Activated CD4-positive, alpha-beta T cell treated with anti-CD3 and anti-CD28 coated beads for 36 hours (primary cell): ENCODE measurements at regions not wholly inside any gene's neighbourhood (a gene's known extent, or its start where the extent isn't known, plus 50 kb on each side); places are given as distances from the start of the nearest gene placed in this dataset.

Experiments
- ATAC-seq: fragments of 200-7000 bp; cut with Tn5 transposase; one replicate; pipeline ENCODE4 v1.10.0; 2021; ENCODE audit warnings: mild to moderate bottlenecking, moderate library complexity
- CTCF ChIA-PET: fragments of 350-600 bp; sonication (Branson Sonifier 250); formaldehyde crosslinking; loops from one replicate; lab custom pipeline; 2021; ENCODE audit warnings: antibody characterized with exemption; lab: Charles Lee
- POLR2A ChIA-PET: fragments of 350-600 bp; sonication (Branson Sonifier 250); formaldehyde crosslinking; loops from one replicate; lab custom pipeline; 2021; ENCODE audit warnings: antibody characterized with exemption, inconsistent platforms; lab: Charles Lee
- DNase-seq: peaks from one replicate; pipeline ENCODE4 v3.0.0-alpha.2; 2020
- H3K27ac Mint-ChIP-seq: one replicate; pipeline ENCODE4 v1.8.0; 2021; ENCODE audit warnings: mixed read lengths
- H3K27me3 Mint-ChIP-seq: one replicate; pipeline ENCODE4 v1.8.0; 2021; ENCODE audit warnings: mixed read lengths
- H3K36me3 Mint-ChIP-seq: one replicate; pipeline ENCODE4 v1.8.0; 2021; ENCODE audit warnings: low read depth, mixed read lengths
- H3K4me1 Mint-ChIP-seq: one replicate; pipeline ENCODE4 v1.8.0; 2021; ENCODE audit warnings: mixed read lengths
- H3K4me3 Mint-ChIP-seq: one replicate; pipeline ENCODE4 v1.8.0; 2021; ENCODE audit warnings: mild to moderate bottlenecking, moderate library complexity, mixed read lengths
- H3K9me3 Mint-ChIP-seq: one replicate; pipeline ENCODE4 v1.8.0; 2021; ENCODE audit warnings: low read depth, mixed read lengths
- intact Hi-C, 2 experiments: fragments of 100-400 bp; cut with DNase I in 1 of 2; cut with micrococcal nuclease in 1 of 2; formaldehyde crosslinking; loops; one replicate each; pipeline versions ENCODE4 v1.14.2 to v1.15.1; 2022 to 2024; cut with DNase I, micrococcal nuclease

DNA sequence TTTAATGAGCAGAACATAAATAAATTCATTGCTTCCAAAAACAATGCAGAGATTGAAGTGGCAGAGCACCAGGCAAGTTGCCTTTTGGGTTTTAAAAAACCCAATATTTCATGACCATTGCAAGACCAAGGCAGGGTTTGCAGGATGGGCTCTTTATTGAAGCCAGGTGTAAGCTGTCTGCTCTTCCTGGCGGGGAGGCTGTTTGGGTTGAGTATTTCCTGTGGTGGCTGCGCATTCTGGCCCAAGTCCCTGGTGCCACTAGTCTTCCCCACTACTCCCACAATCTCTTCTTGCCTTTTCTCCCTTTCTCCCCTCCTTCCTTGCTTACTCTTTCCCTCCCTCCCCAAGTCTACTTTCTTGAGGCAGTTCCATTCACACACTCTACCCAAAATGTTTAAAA, 116.4 kb downstream of the AKAP11 start:
- ChIA-PET CTCF (interaction anchor here (1.2 to 1.8 kb wide), 5 partner anchors 8 to 31 kb away, joined by 3 to 5 read pairs (median 4); no protein-coding TSS in a partner anchor), POLR2A (interaction anchor here (0.7 kb wide), 1 partner anchor 472 kb away, joined by 3 read pairs; no protein-coding TSS in a partner anchor)
- Mint-ChIP-seq H3K4me1 (peaks cover 57% of the 10 kb centered on the region), H3K36me3 (peaks cover 9% of the 10 kb centered on the region), H3K27me3 (no peaks in the 10 kb centered on the region), H3K27ac (no peak overlapping the region), H3K9me3 (peaks cover 7% of the 10 kb centered on the region), H3K4me3 (no peak overlapping the region)
- no peak for DNase-seq
- intact Hi-C loops: no loop called here
- no peak for ATAC-seq

DNA sequence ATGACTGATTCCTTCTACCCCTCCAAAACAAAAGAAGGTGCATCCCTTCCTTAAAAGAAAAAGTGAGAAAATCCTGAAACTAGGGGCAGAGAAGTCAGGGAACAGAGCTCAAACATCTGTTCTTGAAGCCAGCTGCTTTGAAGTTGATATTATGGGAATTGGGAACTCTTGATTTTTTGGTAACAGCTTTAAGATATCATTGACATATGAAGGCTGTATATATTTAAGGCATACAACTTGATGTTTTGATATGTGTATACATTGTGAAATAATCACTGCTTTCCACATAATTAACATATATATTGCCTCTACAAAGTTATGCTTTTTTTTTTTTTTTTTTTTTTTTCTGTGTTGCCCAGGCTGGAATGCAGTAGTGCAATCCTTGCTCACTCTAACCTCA, 117.1 kb downstream of the AKAP11 start:
- POLR2A ChIA-PET: no interaction called here

DNA sequence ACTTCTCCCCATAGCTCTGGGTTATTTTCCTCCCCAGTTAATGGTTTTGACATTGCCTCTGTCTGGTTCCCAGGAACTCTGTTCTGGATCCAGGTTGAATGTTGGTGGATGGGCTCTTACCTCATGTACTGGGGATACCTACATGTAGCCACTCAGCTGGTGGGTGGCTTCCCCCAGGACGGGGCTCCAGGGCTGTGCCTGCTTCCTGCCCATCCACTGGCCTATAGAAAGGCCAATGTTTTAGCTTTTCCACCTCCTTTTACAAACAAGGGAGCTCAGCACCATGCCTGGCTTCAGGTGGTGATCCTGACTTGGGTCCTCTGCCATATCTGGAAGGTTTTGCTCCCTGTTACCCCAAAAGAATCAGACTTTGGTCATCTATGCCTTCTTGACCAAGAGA, 120.2 kb downstream of the AKAP11 start:
- Mint-ChIP-seq H3K4me3 (no peak overlapping the region), H3K27me3 (no peaks in the 10 kb centered on the region), H3K27ac (peak overlapping the region; percentile 100), H3K36me3 (peaks cover 30% of the 10 kb centered on the region), H3K9me3 (peaks cover 4% of the 10 kb centered on the region), H3K4me1 (peaks cover 80% of the 10 kb centered on the region)
- DNase-seq (no peak), ATAC-seq (no peak)
- POLR2A ChIA-PET: interaction anchor here (0.7 to 5.4 kb wide), 14 partner anchors 8 to 476 kb away, joined by 3 to 53 read pairs (median 6); no protein-coding TSS in a partner anchor
- CTCF ChIA-PET: interaction anchor here (0.9 to 2.9 kb wide), 8 partner anchors 9 to 36 kb away, joined by 3 to 24 read pairs (median 5); no protein-coding TSS in a partner anchor
- intact Hi-C loops: loop anchor here (2.0 to 10.0 kb wide), 6 partner anchors 103 to 927 kb away; partner anchors contain the start of genes AKAP11 (in 1 of the 2) and EPSTI1 (in 1 of the 2)

More for the DNA sequence above, 117.1 kb downstream of the AKAP11 start:
- CTCF ChIA-PET: interaction anchor here (1.2 to 1.8 kb wide), 5 partner anchors 9 to 32 kb away, joined by 3 to 5 read pairs (median 4); no protein-coding TSS in a partner anchor
- Mint-ChIP-seq H3K9me3 (peaks cover 7% of the 10 kb centered on the region), H3K4me1 (peaks cover 59% of the 10 kb centered on the region), H3K27ac (no peak overlapping the region), H3K36me3 (peaks cover 14% of the 10 kb centered on the region), H3K27me3 (no peaks in the 10 kb centered on the region), H3K4me3 (no peak overlapping the region)
- no peak for DNase-seq
- intact Hi-C loops: no loop called here
- ATAC-seq: no peak

DNA sequence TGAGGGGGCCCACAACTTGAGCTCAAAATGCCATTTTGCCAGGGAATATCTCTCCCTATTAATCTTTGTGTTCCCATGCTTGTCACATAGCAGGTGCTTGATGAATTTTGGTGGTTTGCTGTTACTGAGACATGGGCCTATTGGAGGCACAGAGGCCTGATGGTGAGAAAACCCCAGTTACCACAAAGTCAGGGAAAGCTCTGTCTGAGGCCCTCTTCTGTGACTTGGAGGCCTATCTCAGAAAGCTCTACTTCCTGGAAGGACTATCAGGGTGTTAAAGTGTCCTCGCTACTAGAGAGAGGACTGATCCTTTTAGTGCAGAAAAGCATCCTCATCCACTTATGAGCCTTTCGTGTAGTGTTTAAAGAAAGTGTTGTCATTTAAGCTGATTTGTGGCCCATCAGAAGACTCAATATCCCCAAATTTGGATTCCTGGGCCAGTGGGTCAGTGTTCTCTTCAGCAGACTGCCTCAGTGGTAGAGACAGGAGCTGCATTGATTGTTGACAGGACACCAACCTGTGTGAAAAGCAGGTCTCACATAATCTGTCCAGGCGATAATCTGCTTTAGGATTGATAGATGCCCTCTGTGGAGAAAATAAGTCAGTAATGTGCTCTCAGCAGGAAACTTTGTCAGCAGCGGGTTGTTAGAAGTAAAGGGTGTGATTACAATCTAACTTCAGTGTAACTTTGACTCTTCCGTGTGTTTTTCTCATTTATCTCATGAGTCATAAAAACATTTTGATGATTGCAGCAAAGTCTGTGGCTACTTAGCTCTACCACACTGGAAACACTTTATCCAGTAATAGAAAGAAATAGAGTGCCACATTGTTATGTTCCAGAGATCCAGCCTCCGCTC, 121.0 kb downstream of the AKAP11 start:
- H3K27ac Mint-ChIP-seq: peak overlapping the region; percentile 100
- ChIA-PET POLR2A (interaction anchor here (0.8 to 5.4 kb wide), 17 partner anchors 9 to 476 kb away, joined by 3 to 53 read pairs (median 6); no protein-coding TSS in a partner anchor), CTCF (interaction anchor here (0.7 to 2.9 kb wide), 8 partner anchors 10 to 59 kb away, joined by 3 to 24 read pairs (median 5); no protein-coding TSS in a partner anchor)
- intact Hi-C loops: loop anchor here (1.0 to 10.0 kb wide), 12 partner anchors 13 to 928 kb away; partner anchors contain the start of genes AKAP11 (in 1 of the 2) and EPSTI1 (in 1 of the 2)
- H3K4me3 Mint-ChIP-seq: peak overlapping the region; percentile 80
- H3K27me3 Mint-ChIP-seq: no peaks in the 10 kb centered on the region
- peaks cover 4% of the 10 kb centered on the region for H3K9me3 Mint-ChIP-seq
- DNase-seq (peak; percentile 46), ATAC-seq (peak; percentile 57)
- peaks cover 80% of the 10 kb centered on the region for H3K4me1 Mint-ChIP-seq
- H3K36me3 Mint-ChIP-seq: peaks cover 37% of the 10 kb centered on the region

DNA sequence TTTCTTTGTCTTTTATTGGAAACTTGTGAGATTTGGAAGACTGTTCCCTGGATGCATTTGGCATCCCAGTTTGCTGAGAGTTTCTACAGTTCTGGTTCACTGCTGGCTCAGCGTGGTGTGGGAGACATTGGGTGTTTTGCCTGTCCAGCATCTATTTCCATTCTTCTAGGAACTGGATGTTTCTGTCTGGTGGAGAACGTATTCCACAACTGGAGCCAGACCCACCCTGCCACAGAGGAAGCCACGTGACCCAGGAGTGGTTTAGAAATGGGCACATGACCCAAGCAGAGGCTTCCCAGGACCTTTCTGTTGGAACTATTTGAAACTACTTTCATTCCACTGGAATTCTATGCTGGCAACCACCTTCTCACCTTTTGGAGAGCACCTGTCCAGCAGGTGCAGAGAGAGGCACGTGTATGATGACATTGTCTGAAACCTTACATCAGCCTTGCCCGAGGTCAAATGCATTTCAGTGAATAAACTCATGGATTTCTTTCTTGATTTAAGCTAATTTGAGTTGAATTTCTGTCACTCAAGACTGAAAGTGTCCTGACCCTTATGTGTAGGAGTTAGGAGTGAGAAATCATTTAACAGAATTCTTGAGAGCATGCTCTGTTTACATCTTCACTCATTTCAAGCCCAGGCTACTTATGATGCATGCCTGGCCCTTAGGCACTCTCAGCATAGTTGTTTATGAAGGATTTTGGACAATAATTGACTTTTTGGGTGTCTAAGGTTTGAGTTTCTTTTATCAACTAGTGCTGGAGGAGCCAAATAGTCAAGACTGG, 121.8 kb downstream of the AKAP11 start:
- Mint-ChIP-seq H3K9me3 (peaks cover 4% of the 10 kb centered on the region), H3K4me3 (peak overlapping the region; percentile 80), H3K27ac (peak overlapping the region; percentile 100), H3K36me3 (peaks cover 42% of the 10 kb centered on the region), H3K4me1 (peaks cover 77% of the 10 kb centered on the region), H3K27me3 (no peaks in the 10 kb centered on the region)
- ATAC-seq (peak; percentile 37), DNase-seq (peak; percentile 41)
- intact Hi-C loops: loop anchor here (1.0 to 10.0 kb wide), 15 partner anchors 13 to 929 kb away; partner anchors contain the start of genes AKAP11 (in 2 of the 2), EPSTI1 (in 1 of the 2) and TNFSF11 (in 1 of the 2)
- ChIA-PET POLR2A (interaction anchor here (0.8 to 5.4 kb wide), 13 partner anchors 13 to 477 kb away, joined by 3 to 53 read pairs (median 9); no protein-coding TSS in a partner anchor), CTCF (interaction anchor here (0.7 to 2.9 kb wide), 9 partner anchors 10 to 200 kb away, joined by 3 to 24 read pairs (median 5); no protein-coding TSS in a partner anchor)

DNA sequence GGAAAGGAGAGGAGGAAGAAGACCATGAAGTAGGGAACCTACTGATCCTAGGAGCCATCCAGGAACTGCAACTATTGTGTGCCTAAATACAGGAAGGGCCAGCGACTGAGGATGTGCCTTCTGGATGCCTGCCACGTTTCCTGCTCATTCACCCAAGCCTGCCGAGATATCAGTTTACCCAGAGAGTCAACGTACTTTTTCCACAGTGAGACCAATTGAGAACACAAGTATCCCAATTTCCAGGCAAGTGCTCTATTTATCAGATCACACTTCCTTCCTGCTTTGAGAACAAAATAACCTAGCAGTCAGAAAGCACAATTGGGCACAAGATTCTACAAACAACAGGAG, 122.4 kb downstream of the AKAP11 start:
- ChIA-PET POLR2A (interaction anchor here (0.8 to 5.4 kb wide), 8 partner anchors 12 to 103 kb away, joined by 3 to 53 read pairs (median 14); no protein-coding TSS in a partner anchor), CTCF (interaction anchor here (1.3 to 2.9 kb wide), 3 partner anchors 12 to 200 kb away, joined by 3 to 9 read pairs (median 5); no protein-coding TSS in a partner anchor)
- no peak for DNase-seq
- ATAC-seq: no peak
- Mint-ChIP-seq H3K36me3 (peaks cover 44% of the 10 kb centered on the region), H3K9me3 (peaks cover 4% of the 10 kb centered on the region), H3K4me1 (peaks cover 75% of the 10 kb centered on the region), H3K27me3 (no peaks in the 10 kb centered on the region), H3K4me3 (peak overlapping the region; percentile 80), H3K27ac (peak overlapping the region; percentile 100)
- intact Hi-C loops: loop anchor here (2.0 to 10.0 kb wide), 8 partner anchors 122 to 930 kb away; partner anchors contain the start of genes AKAP11 (in 2 of the 2), EPSTI1 (in 1 of the 2) and TNFSF11 (in 1 of the 2)

DNA sequence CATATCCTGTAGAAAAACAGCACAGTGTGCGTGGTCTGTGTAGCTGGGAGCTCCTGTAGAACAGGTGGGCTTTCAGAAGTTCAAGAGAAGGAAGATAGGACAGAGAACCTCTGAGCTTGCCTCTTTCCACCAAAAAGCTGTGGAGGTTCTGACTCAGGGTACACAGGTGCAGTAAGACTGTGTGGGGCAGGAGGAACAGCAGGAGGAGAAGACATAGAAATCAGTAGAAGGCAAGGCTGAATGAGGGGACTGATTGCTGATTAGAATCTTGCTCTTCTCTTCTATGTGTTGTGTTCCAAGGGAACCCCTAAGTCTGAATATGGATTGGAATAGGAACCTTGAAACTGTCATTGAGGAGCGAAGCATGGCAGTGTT, 122.7 kb downstream of the AKAP11 start:
- ChIA-PET CTCF (interaction anchor here (1.3 to 1.9 kb wide), 2 partner anchors 11 to 199 kb away, joined by 3 to 5 read pairs; no protein-coding TSS in a partner anchor), POLR2A (interaction anchor here (0.8 to 5.4 kb wide), 9 partner anchors 12 to 123 kb away, joined by 3 to 53 read pairs (median 10); partner anchors contain the start of gene AKAP11)
- Mint-ChIP-seq H3K27me3 (no peaks in the 10 kb centered on the region), H3K36me3 (peaks cover 48% of the 10 kb centered on the region), H3K4me1 (peaks cover 79% of the 10 kb centered on the region), H3K4me3 (peak overlapping the region; percentile 80), H3K9me3 (peaks cover 4% of the 10 kb centered on the region), H3K27ac (peak overlapping the region; percentile 100)
- peak; percentile 51 for DNase-seq
- intact Hi-C loops: loop anchor here (2.0 to 10.0 kb wide), 8 partner anchors 122 to 930 kb away; partner anchors contain the start of genes AKAP11 (in 2 of the 2), EPSTI1 (in 1 of the 2) and TNFSF11 (in 1 of the 2)
- peak; percentile 27 for ATAC-seq

DNA sequence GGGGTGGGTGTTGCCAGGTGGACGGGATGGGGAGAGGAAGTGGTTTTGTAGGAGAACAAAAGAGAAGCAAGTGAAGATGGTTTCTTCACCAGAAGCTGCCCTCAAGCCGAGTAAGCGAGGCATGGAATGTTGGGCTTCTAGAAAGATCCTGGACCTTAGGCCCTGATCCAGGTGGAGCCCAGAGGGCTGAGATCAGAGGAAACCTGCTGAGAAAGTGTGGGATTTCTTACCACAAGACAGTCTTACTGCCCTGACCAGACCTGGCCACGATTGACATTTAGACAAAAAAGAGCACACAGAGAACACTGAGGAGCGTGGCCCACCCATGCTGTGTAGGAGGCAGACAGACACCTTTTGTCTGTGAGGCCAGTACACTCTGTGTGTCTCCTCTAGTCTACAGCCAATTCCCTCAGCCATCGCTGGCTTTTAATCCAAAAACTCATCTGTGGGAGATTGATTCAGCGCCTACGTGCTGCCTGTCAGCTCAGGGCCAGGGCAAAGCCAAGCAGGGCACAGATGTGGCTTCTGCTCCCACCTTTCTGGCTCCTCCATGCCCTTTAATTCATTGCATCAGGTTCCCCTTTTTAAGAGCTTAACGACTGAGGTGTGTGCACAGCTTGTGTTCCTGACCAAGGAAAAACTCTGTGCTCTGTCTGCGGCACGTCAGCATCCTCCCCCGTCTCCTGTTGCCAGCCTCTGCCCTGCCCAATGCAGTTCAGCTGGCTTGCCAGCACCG, 123.3 kb downstream of the AKAP11 start:
- Mint-ChIP-seq H3K27me3 (no peaks in the 10 kb centered on the region), H3K4me1 (peaks cover 83% of the 10 kb centered on the region), H3K9me3 (peaks cover 4% of the 10 kb centered on the region), H3K27ac (peak overlapping the region; percentile 100), H3K36me3 (peaks cover 50% of the 10 kb centered on the region), H3K4me3 (peak overlapping the region; percentile 80)
- peak; percentile 21 for ATAC-seq
- ChIA-PET POLR2A (interaction anchor here (0.6 to 5.4 kb wide), 7 partner anchors 15 to 464 kb away, joined by 3 to 53 read pairs (median 5); partner anchors contain the start of gene AKAP11), CTCF (interaction anchor here (0.8 to 1.9 kb wide), 4 partner anchors 9 to 199 kb away, joined by 3 to 5 read pairs (median 3); no protein-coding TSS in a partner anchor)
- DNase-seq: peak; percentile 67
- intact Hi-C loops: loop anchor here in 1 of 2 experiments (2.0 to 10.0 kb wide), 5 partner anchors 122 to 930 kb away; partner anchors contain the start of genes AKAP11 and TNFSF11

DNA sequence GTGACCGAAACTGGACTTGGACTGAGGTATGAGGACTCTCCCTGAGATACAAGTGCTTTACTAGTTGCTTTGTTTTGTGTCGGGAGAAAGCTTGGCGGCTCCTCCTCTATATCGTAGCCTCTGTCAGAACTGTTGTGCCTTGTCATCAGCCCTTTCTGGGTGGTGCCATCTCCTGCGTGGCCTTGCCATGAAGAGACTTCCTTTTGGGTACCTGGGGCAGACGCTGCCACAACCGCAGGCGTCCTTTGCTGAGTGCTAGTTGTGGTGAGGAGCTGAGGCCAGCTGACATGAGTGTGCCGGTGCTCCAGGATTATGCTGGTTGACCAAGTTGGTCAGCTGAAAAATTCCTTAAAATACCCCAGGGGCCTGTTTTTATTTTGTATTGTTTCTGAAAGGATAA, 124.5 kb downstream of the AKAP11 start:
- peak; percentile 47 for ATAC-seq
- ChIA-PET POLR2A (interaction anchor here (0.9 to 5.4 kb wide), 10 partner anchors 10 to 594 kb away, joined by 3 to 53 read pairs (median 6); no protein-coding TSS in a partner anchor), CTCF (interaction anchor here (0.6 to 1.7 kb wide), 8 partner anchors 8 to 124 kb away, joined by 3 to 5 read pairs (median 3); no protein-coding TSS in a partner anchor)
- Mint-ChIP-seq H3K4me1 (peaks cover 85% of the 10 kb centered on the region), H3K9me3 (peaks cover 3% of the 10 kb centered on the region), H3K4me3 (peak overlapping the region; percentile 80), H3K27ac (peak overlapping the region; percentile 100), H3K27me3 (no peaks in the 10 kb centered on the region), H3K36me3 (peaks cover 55% of the 10 kb centered on the region)
- intact Hi-C loops: loop anchor here in 1 of 2 experiments (10.0 kb wide), 2 partner anchors 658 to 932 kb away; no protein-coding TSS in a partner anchor
- peak; percentile 81 for DNase-seq
